IgD-negative memory B cell (primary cell): ENCODE measurements at regions not wholly inside any gene's neighbourhood (a gene's known extent, or its start where the extent isn't known, plus 50 kb on each side); places are given as distances from the start of the nearest gene placed in this dataset.

ENCODE experiments used
- H3K27ac Mint-ChIP-seq, 3 donors: one replicate each; pipeline ENCODE4 v1.8.0; 2020 to 2022; ENCODE audit warnings: mild to moderate bottlenecking in 3 of 3, mixed read lengths in 3 of 3, moderate library complexity in 1 of 3
- H3K27me3 Mint-ChIP-seq: one replicate; pipeline ENCODE4 v1.8.0; 2021; ENCODE audit warnings: mixed read lengths
- H3K36me3 Mint-ChIP-seq: one replicate; pipeline ENCODE4 v1.8.0; 2020; ENCODE audit warnings: mild to moderate bottlenecking, mixed read lengths
- H3K4me1 Mint-ChIP-seq, 3 donors: one replicate each; pipeline ENCODE4 v1.8.0; 2020 to 2022; ENCODE audit warnings: mixed read lengths in 3 of 3, mild to moderate bottlenecking in 1 of 3
- H3K4me3 Mint-ChIP-seq, 4 donors: one replicate each; pipeline ENCODE4 v1.8.0; 2020 to 2022; ENCODE audit warnings: mild to moderate bottlenecking in 4 of 4, mixed read lengths in 4 of 4, moderate library complexity in 3 of 4
- H3K9me3 Mint-ChIP-seq, 3 donors: one replicate each; pipeline ENCODE4 v1.8.0; 2020 to 2021; ENCODE audit warnings: mixed read lengths in 3 of 3, mild to moderate bottlenecking in 1 of 3

DNA sequence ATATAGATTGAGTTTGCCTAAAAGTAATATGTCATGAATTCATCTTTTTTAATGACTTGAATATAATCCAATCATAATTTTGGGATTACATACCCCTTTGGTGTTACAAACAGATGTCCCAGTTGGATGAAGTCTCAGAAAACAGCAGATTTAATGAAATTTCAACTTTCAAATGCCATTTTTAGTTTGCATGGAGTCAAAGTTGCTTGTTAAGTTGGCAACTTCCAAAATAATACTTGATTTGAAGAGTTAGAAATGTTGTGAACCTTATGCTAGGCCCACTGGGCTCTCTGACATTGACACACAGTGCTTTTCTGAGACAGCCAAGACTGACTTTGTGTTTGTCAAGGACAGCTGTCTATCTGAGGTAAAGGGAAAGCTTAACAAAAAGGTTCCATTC lies 248.1 kb downstream of the KIF20B start:
- Mint-ChIP-seq H3K4me1 (peaks cover 3 to 10% (median 6%) of the 10 kb centered on the region in 3 donors), H3K9me3 (peaks cover 6 to 10% (median 6%) of the 10 kb centered on the region in 3 donors), H3K4me3 (no peak overlapping the region), H3K27ac (no peak overlapping the region), H3K36me3 (no peaks in the 10 kb centered on the region), H3K27me3 (peaks cover 8% of the 10 kb centered on the region)

DNA sequence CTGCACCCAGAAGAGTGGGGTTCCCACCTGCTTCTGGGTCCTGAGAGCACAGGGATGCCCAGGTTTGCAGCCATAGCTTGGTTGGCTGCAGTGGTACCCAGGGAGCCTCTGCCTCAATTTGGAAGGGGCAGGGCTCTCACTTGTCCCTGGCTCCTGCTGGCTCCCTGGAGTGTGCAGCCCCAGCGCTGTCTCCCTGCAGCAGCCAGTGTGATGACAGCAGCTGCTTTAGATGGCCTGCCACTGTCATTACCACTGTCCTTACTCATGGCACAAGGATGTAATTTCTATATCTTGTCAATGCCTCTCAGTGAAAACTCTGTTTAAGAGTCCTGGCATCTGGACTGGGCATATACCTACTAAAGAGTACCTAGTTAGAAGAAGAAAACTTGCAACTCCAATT lies 250.9 kb downstream of the KIF20B start:
- Mint-ChIP-seq H3K27me3 (peaks cover 5% of the 10 kb centered on the region), H3K4me3 (no peak overlapping the region), H3K9me3 (peaks cover 6 to 9% (median 6%) of the 10 kb centered on the region in 3 donors), H3K4me1 (peaks cover 0 to 4% (median 1%) of the 10 kb centered on the region in 3 donors), H3K36me3 (no peaks in the 10 kb centered on the region), H3K27ac (no peak overlapping the region)

DNA sequence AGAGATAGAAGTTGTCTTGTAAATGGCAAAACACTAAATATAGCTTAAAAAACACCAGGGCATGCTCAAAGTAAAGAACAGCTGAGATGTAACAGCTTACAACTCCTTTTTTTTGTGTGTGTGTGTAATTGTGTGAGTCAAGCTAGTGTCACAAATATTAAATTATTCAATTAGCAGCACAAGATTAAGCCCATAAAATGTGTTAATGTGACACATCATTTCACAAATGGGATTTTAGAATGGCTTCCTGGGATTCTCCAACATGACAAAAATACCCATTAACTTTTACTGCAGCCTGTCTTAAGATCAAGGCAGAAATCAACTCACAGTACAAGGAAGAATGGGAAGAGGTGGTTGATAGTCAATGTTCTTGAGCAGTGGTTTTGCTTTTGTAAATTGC lies 251.4 kb downstream of the KIF20B start:
- Mint-ChIP-seq H3K4me3 (no peak overlapping the region), H3K36me3 (no peaks in the 10 kb centered on the region), H3K4me1 (peaks cover 0 to 4% (median 1%) of the 10 kb centered on the region in 3 donors), H3K9me3 (peaks cover 2 to 6% (median 4%) of the 10 kb centered on the region in 3 donors), H3K27me3 (peaks cover 5% of the 10 kb centered on the region), H3K27ac (no peak overlapping the region)

DNA sequence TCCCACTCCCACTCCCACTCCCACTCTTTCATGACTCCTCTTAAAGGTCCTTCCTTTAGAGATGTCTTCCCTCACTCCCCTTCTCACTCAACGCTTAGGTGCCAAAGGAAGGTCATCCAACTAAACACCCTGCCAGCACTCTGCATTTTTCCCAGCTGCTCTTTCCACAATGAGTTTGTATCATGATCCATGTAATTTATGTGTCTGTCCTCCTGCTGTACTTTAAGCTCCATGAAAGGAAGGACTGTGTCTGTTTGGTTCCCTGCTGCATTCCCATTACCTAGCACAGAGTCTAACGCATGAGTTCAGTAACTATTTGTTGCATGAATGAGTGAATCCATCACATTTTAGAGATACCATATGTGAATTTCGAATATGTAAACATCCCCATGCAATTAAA lies 252.7 kb downstream of the KIF20B start:
- H3K36me3 Mint-ChIP-seq: no peaks in the 10 kb centered on the region
- H3K27ac Mint-ChIP-seq: no peak overlapping the region
- no peak overlapping the region for H3K4me3 Mint-ChIP-seq
- peaks cover 4% of the 10 kb centered on the region for H3K27me3 Mint-ChIP-seq
- peaks cover 0 to 2% (median 0%) of the 10 kb centered on the region in 3 donors for H3K9me3 Mint-ChIP-seq
- H3K4me1 Mint-ChIP-seq: peaks cover 0 to 4% (median 1%) of the 10 kb centered on the region in 3 donors

DNA sequence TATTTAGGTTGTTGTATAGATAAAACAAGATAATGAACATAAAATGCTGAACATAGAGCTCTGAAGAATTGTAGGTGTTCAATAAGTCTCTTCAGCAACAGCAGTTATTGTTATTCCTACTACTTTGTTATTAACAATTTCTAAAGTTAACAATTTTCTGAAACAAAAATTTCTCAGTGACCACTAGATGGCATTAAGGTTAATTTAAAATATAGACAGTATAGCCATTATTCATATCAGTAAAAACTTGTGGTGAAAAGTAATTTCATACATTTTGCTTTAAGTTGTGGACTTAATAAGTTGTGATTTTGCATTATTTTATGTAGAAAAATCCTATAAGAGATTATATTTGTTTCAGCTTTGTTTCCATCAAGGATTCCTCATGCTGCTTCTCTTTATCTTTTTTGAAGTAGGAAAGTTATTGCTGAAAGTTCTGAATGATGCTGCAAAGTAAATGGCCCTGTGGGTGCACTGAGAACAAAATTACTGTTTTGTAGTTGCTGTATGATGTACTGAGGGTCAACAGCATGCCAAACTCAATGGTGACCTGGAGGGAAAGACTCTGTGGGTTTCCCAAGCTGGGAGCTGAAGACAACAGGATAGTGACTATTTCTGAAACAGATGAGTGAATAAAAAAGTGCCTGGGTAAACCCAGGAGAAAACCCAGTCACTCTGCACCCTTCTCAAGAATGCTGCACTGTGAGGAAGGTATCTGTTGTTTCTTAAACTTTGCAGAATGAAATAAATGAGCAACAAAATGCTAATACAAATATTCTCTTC lies 253.6 kb downstream of the KIF20B start:
- Mint-ChIP-seq H3K36me3 (no peaks in the 10 kb centered on the region), H3K27me3 (peaks cover 4% of the 10 kb centered on the region), H3K4me3 (no peak overlapping the region), H3K4me1 (peaks cover 0 to 4% (median 4%) of the 10 kb centered on the region in 3 donors), H3K27ac (no peak overlapping the region), H3K9me3 (peaks cover 0 to 2% (median 2%) of the 10 kb centered on the region in 3 donors)

DNA sequence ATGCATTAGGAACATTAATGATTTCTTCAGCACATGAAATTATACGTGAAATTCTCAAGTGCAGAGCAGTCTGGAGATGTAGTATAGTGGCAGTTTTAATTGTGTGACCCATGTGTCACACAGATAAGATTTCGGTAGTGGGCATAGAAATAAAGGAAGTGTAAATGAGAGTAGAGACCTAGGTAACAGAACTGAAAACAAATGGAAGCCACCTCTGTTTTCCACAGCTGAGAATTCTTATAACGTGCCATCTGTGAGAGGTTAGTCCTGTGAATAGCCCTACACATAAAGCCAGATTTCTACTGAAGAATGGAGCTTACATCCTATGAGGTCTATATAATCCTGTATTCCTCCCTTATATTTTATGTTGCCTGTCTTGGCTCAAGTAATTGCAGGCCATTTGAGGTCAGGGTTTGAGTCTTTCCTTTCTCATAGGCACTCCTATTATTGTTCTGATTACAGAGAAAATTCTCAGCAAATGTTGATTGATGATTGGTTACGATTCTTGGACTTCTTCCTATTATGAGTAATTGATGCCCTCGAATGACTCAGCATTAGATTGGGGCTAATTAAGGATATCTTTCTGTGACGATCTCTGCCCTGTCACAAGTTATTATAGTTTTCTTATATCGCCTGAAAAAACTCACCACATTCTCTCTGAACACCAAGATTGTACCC lies 258.2 kb downstream of the KIF20B start:
- H3K27ac Mint-ChIP-seq: no peak overlapping the region
- peaks cover 3% of the 10 kb centered on the region for H3K36me3 Mint-ChIP-seq
- H3K4me3 Mint-ChIP-seq: no peak overlapping the region
- H3K27me3 Mint-ChIP-seq: no peaks in the 10 kb centered on the region
- H3K9me3 Mint-ChIP-seq: peaks cover 2 to 4% (median 2%) of the 10 kb centered on the region in 3 donors
- H3K4me1 Mint-ChIP-seq: peaks cover 0 to 4% (median 0%) of the 10 kb centered on the region in 3 donors

DNA sequence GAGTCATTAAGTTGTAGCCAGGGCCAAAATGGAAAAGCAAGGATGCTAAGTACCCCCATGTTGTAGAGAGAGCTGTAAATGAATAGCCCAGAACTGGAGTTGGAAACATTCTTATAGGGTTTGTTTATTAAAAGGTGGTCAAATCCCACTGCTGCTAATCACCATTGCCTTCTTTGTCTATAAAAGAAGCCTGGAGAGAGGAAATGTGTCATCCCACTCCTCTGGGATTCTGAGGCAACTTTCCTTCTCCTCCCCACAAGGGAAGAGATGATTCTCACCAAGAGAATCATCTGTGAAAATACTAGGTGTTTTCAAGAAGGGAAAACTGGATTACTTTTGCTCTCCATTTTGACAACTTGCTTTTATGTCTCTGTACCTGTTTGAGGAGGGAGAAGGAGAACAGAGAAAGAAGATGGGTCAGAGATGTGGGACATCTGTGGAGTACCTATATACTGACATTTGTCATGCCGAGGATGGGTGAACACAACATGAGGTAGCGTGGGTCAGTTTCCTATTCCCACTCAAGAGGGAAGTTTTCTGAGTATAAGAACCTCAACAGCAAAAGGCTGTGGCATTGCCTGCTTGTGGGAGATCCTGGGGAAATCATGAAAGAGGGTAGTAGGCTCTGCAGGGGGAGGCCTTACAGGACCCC lies 262.2 kb downstream of the KIF20B start:
- Mint-ChIP-seq H3K4me3 (no peak overlapping the region), H3K4me1 (peaks cover 0 to 4% (median 0%) of the 10 kb centered on the region in 3 donors), H3K27me3 (no peaks in the 10 kb centered on the region), H3K27ac (no peak overlapping the region), H3K36me3 (peaks cover 3% of the 10 kb centered on the region), H3K9me3 (peaks cover 2 to 4% (median 2%) of the 10 kb centered on the region in 3 donors)

DNA sequence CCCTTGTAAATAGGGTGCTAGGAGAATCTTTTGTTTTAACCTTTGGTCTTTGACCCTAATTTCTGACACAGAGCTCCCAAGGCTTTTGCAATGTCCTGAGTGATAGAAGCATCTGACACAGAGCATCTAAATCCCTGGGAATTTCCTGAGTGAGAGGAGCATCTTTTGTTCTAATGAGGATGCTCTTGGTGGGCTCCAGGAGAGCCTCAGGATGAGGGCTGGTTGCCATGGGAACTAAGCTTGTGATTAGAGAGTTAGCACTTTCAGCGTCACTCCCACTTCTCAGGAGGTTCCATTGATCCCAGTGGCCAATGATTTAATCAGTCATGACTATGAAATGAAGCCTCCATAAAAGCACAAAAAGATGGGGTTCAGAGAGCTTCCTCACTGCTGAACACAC lies 264.8 kb downstream of the KIF20B start:
- Mint-ChIP-seq H3K27me3 (peaks cover 3% of the 10 kb centered on the region), H3K4me1 (peaks cover 0 to 1% (median 0%) of the 10 kb centered on the region in 3 donors), H3K4me3 (no peak overlapping the region), H3K9me3 (peaks cover 0 to 4% (median 2%) of the 10 kb centered on the region in 3 donors), H3K36me3 (peaks cover 3% of the 10 kb centered on the region), H3K27ac (no peak overlapping the region)

DNA sequence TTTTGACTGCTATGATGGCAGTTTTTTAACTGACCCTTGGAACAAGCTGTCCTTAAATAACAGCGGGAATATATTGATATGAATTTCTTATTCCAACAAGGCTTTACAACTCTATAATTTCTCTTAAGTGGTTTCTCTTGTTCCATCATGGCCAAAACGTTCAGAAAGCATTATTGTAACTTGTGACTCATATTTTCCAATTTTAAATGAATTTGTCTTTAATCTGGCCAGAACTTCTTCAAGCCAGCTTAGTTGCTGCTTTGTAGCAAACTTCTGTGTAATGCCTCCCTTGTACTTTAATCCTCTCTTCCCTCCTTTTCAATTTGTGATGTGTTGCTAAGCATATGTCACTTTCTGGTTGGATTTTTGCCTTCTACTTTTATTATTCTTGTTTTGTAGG lies 271.9 kb downstream of the KIF20B start:
- Mint-ChIP-seq H3K4me3 (no peak overlapping the region), H3K27ac (no peak overlapping the region), H3K9me3 (no peaks in the 10 kb centered on the region)

DNA sequence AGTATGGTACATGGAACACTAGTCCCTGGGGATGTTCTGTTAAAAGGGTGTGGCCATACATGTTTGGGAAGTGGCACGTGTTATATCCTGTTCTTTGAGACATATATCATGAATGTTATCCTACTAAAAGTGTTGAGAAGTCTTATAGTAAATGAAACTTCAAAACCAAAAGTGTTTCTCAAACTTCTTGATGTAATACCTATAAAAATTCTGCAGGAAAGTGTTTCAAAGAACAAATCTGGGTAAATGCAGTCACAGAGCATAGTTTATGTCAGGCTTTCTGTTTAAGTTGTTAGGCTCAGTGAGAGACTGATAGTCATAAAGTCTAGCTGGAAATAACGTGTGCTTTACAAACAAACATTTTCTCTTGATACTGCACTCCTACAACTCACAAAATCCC lies 273.7 kb downstream of the KIF20B start:
- Mint-ChIP-seq H3K36me3 (no peaks in the 10 kb centered on the region), H3K27me3 (peaks cover 4% of the 10 kb centered on the region), H3K27ac (no peak overlapping the region), H3K4me3 (no peak overlapping the region), H3K4me1 (peaks cover 5 to 6% (median 6%) of the 10 kb centered on the region in 3 donors), H3K9me3 (no peaks in the 10 kb centered on the region)

More for the DNA sequence above, 271.9 kb downstream of the KIF20B start:
- H3K27me3 Mint-ChIP-seq: peaks cover 7% of the 10 kb centered on the region
- H3K4me1 Mint-ChIP-seq: peaks cover 5 to 6% (median 5%) of the 10 kb centered on the region in 3 donors
- H3K36me3 Mint-ChIP-seq: no peaks in the 10 kb centered on the region

DNA sequence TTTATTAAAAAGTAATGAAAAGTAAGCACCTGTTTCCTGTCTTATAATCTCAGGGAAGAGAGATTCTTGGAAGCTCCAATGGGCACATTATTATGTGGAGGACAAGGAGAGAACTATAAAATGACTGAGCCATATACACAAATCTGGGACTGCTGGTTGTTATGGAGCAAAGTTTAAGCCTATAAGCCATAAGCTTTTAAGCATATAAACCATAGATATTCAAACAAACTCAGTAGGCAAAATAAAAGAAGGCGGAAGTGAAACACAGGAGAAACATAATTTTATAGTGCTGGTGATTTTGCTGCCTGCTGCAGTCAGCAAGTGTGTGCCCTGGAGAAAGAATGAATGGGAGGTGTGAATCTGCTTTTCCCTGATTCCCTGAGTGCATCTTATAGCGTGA lies 274.4 kb downstream of the KIF20B start:
- Mint-ChIP-seq H3K9me3 (no peaks in the 10 kb centered on the region), H3K4me1 (peaks cover 5 to 6% (median 6%) of the 10 kb centered on the region in 3 donors), H3K27me3 (peaks cover 4% of the 10 kb centered on the region), H3K27ac (no peak overlapping the region), H3K36me3 (no peaks in the 10 kb centered on the region), H3K4me3 (no peak overlapping the region)

DNA sequence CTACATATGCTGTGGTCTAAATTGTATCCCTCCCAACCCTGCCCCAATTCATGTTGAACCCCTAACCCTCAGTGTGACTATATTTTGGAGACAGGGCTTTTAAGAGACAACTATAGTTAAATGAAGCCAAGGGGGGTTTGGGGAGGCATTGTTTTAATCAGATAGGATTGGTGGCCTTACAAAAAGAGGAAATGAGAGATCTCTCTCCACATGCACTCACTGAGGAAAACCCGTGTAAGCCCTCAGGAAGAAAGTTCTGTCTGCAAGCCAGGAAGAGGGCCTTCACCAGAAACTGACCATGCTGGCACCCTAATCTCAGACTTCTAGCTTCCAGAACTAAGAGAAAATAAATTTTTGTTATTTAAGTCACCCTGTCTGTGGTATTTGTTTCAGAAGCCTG lies 276.7 kb downstream of the KIF20B start:
- H3K9me3 Mint-ChIP-seq: peaks cover 0 to 3% (median 0%) of the 10 kb centered on the region in 3 donors
- H3K4me3 Mint-ChIP-seq: no peak overlapping the region
- no peaks in the 10 kb centered on the region for H3K36me3 Mint-ChIP-seq
- H3K4me1 Mint-ChIP-seq: peaks cover 4 to 6% (median 5%) of the 10 kb centered on the region in 3 donors
- H3K27me3 Mint-ChIP-seq: peaks cover 4% of the 10 kb centered on the region
- no peak overlapping the region for H3K27ac Mint-ChIP-seq

DNA sequence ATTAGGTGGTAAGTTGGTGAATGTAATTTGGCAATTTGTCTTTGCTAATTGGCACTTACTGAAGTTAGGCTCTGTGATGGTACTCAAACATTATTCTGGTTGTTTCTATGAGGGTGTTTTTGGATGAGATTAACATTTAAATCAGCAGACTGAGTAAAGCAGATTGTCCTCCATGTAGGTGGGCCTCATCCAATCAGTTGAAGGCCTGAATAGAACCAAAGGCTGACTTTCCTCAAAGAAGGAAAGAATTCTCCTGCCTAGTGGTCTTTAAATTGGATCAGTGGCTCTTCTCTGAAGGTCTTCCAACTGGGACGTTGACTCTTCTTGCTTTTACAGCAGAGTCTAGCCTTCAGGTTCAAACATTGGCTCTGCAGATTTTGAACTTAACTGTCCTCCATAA lies 278.3 kb downstream of the KIF20B start:
- peaks cover 4 to 6% (median 5%) of the 10 kb centered on the region in 3 donors for H3K4me1 Mint-ChIP-seq
- H3K36me3 Mint-ChIP-seq: no peaks in the 10 kb centered on the region
- no peak overlapping the region for H3K27ac Mint-ChIP-seq
- H3K27me3 Mint-ChIP-seq: peaks cover 4% of the 10 kb centered on the region
- peaks cover 0 to 3% (median 0%) of the 10 kb centered on the region in 3 donors for H3K9me3 Mint-ChIP-seq
- H3K4me3 Mint-ChIP-seq: no peak overlapping the region

DNA sequence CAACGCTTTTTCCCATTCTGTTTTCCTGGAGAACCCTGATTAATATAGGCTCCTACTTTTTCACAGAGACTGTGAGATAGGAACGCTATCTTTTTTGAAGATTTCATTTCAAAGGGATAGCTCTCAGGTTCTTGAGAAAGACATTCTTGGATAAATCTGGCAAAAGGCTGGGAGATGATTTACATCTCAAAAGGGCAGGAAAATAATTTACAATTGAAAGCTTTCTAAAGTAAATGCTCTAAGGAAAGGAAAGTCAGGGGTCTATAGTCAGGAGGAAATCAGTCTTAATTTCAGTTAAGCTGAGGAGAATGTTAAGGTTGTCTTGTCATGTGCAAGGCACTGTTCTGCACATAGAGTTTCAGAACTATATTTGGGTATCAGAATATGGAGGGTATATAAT lies 278.8 kb downstream of the KIF20B start:
- Mint-ChIP-seq H3K27me3 (peaks cover 4% of the 10 kb centered on the region), H3K36me3 (no peaks in the 10 kb centered on the region), H3K4me1 (peaks cover 4 to 6% (median 5%) of the 10 kb centered on the region in 3 donors), H3K9me3 (peaks cover 0 to 3% (median 0%) of the 10 kb centered on the region in 3 donors), H3K4me3 (no peak overlapping the region), H3K27ac (no peak overlapping the region)

DNA sequence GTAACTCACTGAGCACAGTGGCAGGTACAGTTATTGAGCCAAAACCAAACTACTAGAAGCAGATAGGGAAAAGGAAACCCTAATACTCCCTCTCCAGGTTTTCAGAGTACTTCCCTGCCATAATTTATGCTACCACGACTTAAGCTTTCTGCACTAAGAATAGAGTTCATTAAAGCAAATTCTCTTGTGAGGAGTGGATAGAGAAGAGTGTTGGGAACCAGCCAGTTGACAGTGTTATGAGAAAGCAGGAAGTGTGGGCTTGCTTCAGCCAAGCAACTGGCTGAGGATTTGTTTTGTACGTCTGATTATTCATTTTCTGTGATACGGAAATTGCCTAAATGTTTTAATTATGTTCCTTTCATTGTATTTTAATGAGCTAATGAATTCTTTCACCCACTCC lies 280.5 kb downstream of the KIF20B start:
- Mint-ChIP-seq H3K36me3 (peaks cover 3% of the 10 kb centered on the region), H3K9me3 (peaks cover 0 to 3% (median 0%) of the 10 kb centered on the region in 3 donors), H3K27ac (no peak overlapping the region), H3K27me3 (peaks cover 4% of the 10 kb centered on the region), H3K4me3 (no peak overlapping the region), H3K4me1 (peaks cover 0 to 1% (median 0%) of the 10 kb centered on the region in 3 donors)
